ENCODE measurements at regions not wholly inside any gene's neighbourhood (a gene's known extent, or its start where the extent isn't known, plus 50 kb on each side); places are given as distances from the start of the nearest gene placed in this dataset.

DNA sequence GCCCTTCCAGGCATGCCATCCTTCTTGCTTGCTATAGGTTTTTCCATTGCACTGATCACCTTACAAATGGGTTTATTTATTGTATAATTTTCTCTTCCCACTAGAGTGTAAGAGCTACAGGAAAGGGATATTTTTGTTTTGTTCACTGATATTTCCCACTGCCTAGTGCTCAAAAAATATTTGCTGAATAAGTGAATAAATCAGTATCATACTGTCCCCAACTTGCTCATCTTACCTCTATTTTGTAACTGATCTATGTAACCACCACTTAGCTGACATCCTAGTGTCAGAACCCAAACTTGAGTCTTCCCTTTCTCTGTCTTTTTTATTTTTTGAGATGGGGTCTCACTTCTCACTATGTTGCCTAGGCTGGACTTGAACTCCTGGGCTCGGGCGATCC, 87.6 kb upstream of the TBC1D3K start:
- H3K4me3 ChIP-seq (ENCODE audit: low read length) = no peak overlapping the region
- no peak for TF ChIP-seq ZNF274 (IDR thresholded peaks at IDR 0.05; ENCODE audit: low read depth, low read length)

DNA sequence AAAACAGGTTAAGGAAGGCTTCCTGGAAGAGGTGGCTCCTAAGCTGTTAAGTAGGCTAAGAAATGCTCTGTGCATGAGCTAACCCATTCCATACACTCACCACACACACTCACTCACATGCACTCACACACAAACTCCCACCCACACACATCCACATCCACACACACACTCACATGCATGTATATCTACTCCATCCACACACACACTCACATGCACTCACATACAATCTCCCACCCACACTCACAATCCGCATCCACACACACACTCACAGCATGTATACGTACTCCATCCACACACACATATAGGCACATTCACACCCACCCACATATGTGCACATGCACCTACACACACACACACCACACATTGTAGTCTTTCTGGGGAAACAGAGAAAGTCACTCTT, 89.3 kb upstream of the HNF1B start:
- TF ChIP-seq ZNF274 (IDR thresholded peaks at IDR 0.05; ENCODE audit: low read depth, low read length) = no peak
- H3K4me3 ChIP-seq (ENCODE audit: low read length) = no peak overlapping the region; the same call in 1 of the 2 replicates

DNA sequence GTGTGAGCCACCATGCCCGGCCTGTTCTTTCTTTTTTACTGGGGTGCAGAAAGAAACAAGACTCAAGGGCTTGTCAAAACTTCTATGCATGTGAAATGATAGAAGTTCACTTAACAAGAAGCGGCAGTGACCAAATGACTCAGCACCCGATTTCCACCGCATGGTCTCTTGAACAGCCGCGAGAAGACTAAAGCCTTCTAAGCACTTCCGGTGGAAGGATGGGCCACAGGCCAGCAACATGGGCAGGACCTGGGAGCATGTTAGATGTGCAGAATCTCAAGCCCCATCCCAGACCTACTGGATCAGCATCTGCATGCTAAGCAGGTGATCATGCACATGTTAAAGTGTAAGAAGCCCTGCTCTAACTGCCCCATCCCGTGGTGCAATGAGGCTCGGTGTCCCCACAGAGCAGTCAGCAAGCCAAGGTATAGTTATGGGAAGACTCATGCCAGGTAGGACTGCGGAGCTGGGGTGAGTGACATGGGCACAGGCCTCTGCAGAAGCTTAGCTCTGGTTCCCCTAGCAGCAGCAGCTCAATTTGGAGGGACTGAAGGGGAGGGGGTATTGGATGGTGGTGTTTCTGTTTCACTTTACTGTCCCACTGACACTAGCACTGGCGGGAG, 88.5 kb upstream of the HNF1B start:
- no peak for TF ChIP-seq ZNF274 (IDR thresholded peaks at IDR 0.05; ENCODE audit: low read depth, low read length)
- H3K4me3 ChIP-seq (ENCODE audit: low read length) = peak overlapping the region; percentile 26; the same call in 1 of the 2 replicates

DNA sequence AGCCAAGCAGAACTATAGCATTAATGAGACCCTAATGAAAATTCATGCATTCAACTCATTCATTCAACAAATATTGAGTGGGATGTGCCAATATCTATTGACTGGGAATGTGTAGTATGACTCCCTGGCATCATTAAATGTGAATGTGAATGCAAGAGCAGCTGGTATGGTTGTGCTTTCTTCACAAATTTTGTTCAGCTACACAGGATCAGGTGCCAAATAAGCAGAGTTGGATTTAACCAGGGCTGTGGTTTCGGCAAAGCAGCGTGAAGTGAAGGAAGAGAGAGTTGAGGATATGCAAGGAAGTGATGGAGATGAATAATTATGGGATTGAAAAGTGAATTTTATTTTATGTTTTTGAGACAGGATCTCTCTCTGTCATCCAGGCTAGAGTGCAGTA, 87.1 kb upstream of the HNF1B start:
- TF ChIP-seq ZNF274 (IDR thresholded peaks at IDR 0.05; ENCODE audit: low read depth, low read length) = no peak
- no peak overlapping the region for H3K4me3 ChIP-seq (ENCODE audit: low read length)

DNA sequence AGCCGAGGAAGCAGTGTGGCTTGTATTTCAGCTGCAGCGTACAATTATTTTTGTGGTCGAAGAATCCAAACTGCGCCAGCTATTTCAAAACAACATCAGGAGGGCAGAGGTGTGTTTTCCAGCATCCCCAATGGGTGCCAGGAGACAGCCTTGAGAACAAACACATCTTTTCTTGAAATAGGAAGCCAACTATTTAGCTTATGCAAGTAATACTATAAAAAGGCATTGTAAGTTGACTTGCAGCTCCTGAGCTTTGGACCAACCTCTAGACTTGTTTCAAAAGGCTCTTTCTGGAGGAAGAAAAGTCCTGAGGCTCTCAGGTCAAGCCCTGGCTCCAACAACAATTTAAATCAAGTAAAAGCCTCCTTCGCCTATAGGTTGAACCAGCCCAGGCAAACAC, 86.6 kb upstream of the HNF1B start:
- H3K4me3 ChIP-seq (ENCODE audit: low read length) = no peak overlapping the region
- TF ChIP-seq ZNF274 (IDR thresholded peaks at IDR 0.05; ENCODE audit: low read depth, low read length) = no peak

DNA sequence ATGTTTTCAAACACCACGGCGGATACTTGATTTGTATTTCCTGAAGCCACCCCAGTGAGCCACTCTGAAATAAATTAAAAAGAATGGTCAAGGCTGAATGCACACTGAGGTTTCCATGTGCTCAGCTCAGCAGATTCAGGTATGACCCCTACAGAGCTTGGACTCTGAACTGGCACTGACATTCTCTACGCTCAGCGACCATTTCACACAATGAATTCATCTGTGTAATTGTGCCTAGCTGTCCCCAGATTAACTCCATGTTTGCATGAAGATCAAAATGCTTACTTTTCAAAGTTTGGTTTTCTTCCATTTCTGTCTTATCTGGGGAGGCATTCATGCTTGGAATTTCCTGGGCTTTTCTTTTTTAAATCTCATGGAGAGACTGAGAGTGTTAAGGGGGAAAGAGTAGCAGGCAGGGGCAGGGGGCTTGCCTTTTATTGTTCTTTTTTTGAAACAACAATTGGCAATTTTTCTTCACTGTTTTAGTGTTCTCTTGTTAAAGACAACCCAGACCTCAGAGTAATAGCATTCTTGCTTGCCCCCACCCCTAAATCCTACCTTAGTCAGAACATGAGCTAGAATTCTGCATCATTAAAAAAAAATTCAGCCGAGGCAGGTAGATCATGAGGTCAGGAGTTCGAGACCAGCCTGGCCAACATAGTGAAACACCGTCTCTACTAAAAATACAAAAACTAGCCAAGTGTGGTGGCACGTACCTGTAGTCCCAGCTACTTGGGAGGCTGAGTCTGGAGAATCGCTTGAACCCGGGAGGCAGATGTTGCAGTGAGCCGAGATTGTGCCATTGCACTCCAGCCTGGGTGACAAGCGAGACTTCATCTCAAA, 85.5 kb upstream of the HNF1B start:
- H3K4me3 ChIP-seq (ENCODE audit: low read length) = peak overlapping the region; percentile 3; the same call in 1 of the 2 replicates
- no peak for TF ChIP-seq ZNF274 (IDR thresholded peaks at IDR 0.05; ENCODE audit: low read depth, low read length)

DNA sequence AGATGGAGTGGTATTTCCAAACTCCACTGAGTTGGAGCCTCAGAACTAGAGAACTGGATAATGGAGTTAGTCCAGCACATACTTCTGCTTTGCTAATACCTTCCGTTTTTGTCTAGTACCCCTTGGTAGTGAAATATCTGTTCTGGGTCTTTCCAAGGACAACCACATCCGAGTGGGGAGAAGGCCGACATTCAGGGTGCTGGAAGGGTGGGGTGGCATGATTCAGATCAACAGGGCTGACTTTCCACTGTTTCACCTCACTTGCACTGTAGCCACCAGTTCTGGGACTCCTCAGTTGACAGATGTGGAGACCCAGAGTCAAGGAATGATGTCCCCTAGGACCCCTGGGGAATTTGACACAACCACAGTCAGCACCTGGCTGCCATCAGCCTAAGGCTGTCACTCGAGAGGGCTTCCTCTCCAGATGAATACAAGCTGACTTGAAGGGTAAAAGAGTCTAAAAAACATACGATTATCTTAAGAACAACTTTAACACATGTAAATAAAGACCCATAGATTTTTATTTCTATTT, 84.8 kb upstream of the HNF1B start:
- no peak overlapping the region; the same call in 1 of the 2 replicates for H3K4me3 ChIP-seq (ENCODE audit: low read length)

DNA sequence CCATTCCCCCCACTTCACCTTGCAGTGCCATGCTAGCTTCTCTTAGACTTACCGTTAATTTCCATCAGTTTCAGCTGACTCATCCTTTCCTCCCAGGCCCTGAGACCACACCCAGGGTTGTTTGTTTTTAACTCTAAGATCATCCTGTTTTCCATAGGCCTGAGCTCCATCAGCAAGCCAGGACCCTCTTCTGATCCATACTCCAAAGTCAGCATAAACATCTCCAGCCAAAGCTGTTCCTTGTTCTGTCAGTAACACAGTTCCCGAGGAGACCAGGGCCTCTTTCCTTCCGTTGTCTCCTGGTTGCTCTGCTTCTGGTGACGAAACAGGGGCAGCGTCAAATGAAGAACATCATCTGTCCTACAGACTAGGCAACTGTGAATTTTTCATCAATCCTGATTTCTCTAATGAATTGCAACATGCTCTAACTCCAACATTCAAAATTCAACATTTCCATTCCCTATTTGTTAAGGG, 83.8 kb upstream of the HNF1B start:
- TF ChIP-seq ZNF274 (IDR thresholded peaks at IDR 0.05; ENCODE audit: low read depth, low read length) = no peak

More for the DNA sequence above, 84.8 kb upstream of the HNF1B start:
- no peak for TF ChIP-seq ZNF274 (IDR thresholded peaks at IDR 0.05; ENCODE audit: low read depth, low read length)

DNA sequence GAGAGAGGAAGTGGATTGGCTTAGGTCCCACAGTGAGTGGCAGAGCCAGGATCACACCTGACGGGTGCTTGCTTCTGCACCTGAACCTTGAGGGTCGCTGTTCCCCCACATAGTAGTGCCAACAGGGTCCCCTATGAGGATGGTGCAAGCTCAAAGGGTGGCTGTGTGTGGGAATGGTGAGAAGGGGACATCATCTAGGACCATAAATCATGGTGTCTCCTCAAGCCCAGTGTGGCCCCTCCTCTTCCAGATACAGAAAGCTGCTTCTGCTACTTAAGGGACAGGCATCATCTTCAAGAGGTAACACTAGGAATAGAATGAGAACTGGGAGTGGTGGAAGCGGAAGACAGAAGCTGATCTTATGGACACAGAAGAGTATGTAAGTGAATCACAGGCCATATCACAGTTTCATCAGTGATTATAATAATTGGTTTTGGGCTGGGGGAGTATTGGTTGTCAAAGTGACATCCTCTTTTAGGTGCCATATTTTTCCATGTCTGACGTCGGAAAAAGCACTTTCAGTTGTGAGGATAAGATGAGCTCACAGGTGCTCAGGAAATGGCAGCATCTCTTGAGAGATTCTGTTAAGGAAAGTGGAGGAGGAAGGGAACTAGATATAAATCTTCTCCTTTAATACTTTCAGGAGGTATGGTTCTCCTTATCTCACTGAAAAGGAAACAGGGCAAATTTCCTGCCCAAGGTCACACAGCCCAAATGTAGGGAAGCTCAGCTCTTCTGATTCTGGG, 83.2 kb upstream of the HNF1B start:
- peak overlapping the region; percentile 14; the same call in 1 of the 2 replicates for H3K4me3 ChIP-seq (ENCODE audit: low read length)
- TF ChIP-seq ZNF274 (IDR thresholded peaks at IDR 0.05; ENCODE audit: low read depth, low read length) = no peak

More for the DNA sequence above, 83.8 kb upstream of the HNF1B start:
- H3K4me3 ChIP-seq (ENCODE audit: low read length) = peak overlapping the region; percentile 14; the same call in 1 of the 2 replicates

DNA sequence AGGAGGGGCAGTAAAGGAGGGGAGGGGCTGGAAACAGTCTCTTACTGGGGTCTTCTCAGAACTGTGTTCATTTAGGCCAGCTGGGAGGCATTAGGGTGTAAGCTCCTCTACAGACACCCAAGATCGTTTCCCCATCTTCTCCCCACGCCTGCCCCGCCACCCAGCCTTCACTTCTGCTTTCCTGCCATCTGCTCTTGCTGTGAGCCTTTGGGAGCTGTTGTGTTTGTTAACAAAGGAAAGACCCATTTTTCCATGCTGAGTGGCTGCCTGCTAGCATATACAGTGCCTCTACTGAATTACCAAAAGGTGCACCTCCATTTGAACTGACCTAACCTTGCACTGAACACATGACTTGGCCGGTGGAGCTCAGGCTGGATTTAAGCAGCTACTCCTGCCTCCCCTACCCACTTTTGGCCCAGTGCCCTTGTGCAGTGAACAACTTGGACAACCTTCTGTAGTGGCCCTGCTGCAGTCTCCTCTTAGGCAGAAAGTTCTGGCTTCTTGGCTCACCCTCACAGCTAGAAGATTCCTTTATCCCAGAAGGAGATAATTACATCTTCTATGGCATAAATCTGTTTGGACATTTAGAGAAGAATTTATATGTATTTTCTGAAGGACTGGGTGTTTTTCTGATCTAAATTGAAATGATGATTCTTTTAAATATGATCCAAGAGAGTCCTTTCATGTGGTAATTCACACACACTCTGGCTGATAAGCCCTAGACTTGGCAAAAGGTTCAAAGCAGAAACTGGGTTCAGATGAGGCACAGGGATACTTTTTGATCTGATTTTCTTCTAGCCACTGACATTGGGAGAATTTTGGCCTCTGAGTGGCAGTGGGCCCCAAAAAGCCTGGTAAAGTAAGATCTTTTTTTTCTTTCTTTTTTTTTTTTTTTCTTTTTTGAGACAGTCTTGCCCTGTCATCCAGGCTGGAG, 81.9 kb upstream of the HNF1B start:
- no peak for TF ChIP-seq ZNF274 (IDR thresholded peaks at IDR 0.05; ENCODE audit: low read depth, low read length)
- no peak overlapping the region for H3K4me3 ChIP-seq (ENCODE audit: low read length)

DNA sequence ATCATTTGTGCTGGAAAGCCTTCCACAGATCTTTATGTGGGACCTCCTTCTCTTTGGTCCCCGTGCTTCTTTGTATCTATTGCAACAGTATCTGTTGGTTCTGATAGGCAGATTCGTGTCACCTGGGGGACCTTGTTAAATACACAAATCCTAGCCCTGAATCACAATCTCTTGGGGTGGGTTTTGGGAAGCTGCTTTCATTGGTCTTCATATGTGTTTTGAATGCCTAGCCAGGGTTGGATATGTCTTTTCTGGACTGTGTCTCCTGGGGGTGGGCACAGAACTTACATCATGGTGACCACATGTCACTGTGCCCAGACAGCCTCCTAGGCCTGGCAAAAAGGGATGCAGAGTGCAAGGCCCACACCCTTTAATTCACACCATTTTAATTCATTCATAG, 81.0 kb upstream of the HNF1B start:
- no peak for TF ChIP-seq ZNF274 (IDR thresholded peaks at IDR 0.05; ENCODE audit: low read depth, low read length)
- no peak overlapping the region for H3K4me3 ChIP-seq (ENCODE audit: low read length)

DNA sequence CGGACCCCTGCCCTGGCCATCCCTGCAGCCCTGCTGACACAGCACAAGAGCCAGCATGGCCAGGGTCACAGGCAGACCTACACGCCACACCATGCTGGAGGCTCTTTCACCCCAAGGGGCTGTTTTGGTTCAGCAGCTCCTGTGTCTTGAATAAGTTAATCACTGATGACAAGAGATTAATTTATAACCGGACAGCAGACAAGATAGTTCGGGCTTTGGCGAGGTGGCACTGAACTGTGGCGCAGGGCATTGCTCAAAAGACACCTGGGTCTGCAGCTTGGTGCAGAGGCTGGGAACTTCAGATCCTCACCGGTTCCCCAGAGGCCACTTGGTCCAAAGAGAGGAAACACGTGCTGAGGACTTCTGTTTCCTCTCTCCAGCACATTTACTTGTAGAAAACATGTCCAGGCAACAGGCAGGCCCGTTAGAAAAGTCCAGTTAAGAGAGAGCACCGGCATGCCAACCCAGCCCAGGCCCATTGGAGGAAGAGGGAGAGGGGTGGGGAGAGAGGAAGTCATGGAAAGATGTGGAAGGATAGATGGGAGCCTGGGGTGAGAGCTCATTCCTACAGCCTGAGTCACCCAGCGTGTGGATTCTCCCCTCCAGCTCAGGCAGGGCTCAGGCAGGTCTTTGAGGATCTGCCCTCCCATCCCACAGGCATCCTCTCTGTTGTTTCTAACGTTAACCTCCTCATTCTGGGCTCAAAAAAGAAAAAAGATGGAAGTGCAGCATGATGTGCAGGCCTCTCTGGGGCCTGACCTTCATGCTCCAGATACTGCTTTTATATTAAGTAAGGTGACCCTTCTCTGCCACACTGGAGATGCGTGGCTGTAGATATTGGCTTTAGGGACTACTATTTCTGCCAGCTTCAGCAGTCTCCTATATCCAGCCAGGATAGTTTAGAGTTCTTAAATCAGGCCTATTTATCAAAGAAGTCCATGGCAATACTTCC, 80.0 kb upstream of the HNF1B start:
- no peak overlapping the region for H3K4me3 ChIP-seq (ENCODE audit: low read length)
- no peak for TF ChIP-seq ZNF274 (IDR thresholded peaks at IDR 0.05; ENCODE audit: low read depth, low read length)

All from GM08714 (cell line).